ENCODE measurements at regions not wholly inside any gene's neighbourhood (a gene's known extent, or its start where the extent isn't known, plus 50 kb on each side); places are given as distances from the start of the nearest gene placed in this dataset.

- TF ChIP-seq, protein P1, sequence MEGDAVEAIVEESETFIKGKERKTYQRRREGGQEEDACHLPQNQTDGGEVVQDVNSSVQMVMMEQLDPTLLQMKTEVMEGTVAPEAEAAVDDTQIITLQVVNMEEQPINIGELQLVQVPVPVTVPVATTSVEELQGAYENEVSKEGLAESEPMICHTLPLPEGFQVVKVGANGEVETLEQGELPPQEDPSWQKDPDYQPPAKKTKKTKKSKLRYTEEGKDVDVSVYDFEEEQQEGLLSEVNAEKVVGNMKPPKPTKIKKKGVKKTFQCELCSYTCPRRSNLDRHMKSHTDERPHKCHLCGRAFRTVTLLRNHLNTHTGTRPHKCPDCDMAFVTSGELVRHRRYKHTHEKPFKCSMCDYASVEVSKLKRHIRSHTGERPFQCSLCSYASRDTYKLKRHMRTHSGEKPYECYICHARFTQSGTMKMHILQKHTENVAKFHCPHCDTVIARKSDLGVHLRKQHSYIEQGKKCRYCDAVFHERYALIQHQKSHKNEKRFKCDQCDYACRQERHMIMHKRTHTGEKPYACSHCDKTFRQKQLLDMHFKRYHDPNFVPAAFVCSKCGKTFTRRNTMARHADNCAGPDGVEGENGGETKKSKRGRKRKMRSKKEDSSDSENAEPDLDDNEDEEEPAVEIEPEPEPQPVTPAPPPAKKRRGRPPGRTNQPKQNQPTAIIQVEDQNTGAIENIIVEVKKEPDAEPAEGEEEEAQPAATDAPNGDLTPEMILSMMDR (conservative IDR thresholded peaks at IDR 0.05; ENCODE audit: low read depth, low read length) = no peak
- TF ChIP-seq CEBPB (IDR thresholded peaks at IDR 0.05; ENCODE audit: low read depth, low read length) (no peak), RFX5 (IDR thresholded peaks at IDR 0.05; ENCODE audit: low read depth, low read length) (no peak), POLR2A (IDR thresholded peaks at IDR 0.05; ENCODE audit: low read depth, low read length) (no peak), RAD21 (IDR thresholded peaks at IDR 0.05; ENCODE audit: low read length) (no peak), MAZ (IDR thresholded peaks at IDR 0.05; ENCODE audit: borderline replicate concordance, low read depth, low read length) (no peak), SMC3 (IDR thresholded peaks at IDR 0.05; ENCODE audit: low read depth, low read length) (no peak), RCOR1 (IDR thresholded peaks at IDR 0.05; ENCODE audit: insufficient replicate concordance, low read length) (no peak), FOS (IDR thresholded peaks at IDR 0.05; ENCODE audit: low read depth, low read length) (no peak), USF2 (IDR thresholded peaks at IDR 0.05; ENCODE audit: low read depth, low read length) (no peak), BHLHE40 (IDR thresholded peaks at IDR 0.05; ENCODE audit: low read depth, low read length) (no peak), CHD1 (IDR thresholded peaks at IDR 0.05; ENCODE audit: low read depth, low read length) (no peak), MAFK (IDR thresholded peaks at IDR 0.05; ENCODE audit: low read depth, low read length) (no peak), MXI1 (IDR thresholded peaks at IDR 0.05; ENCODE audit: borderline replicate concordance, low read depth, low read length) (no peak)
Observed at GRCh38 chr10:2986391-2986801, 81.0 kb upstream of the PFKP start.
